Endothelial cell of umbilical vein (primary cell): ENCODE measurements at regions not wholly inside any gene's neighbourhood (a gene's known extent, or its start where the extent isn't known, plus 50 kb on each side); places are given as distances from the start of the nearest gene placed in this dataset.

Source experiments
- BruUV-seq: library from RNA; stranded (reverse); fragments of 400-500 nt; replicated peaks from 2 replicates; lab custom pipeline; 2021; lab: Mats Ljungman, UMichigan
- CTCF ChIA-PET: fragments of 300-600, 350-600 bp; sonication (Branson Sonifier 250); formaldehyde crosslinking; loops from one replicate; lab custom pipeline; 2021; ENCODE audit warnings: antibody characterized with exemption, inconsistent platforms; lab: Charles Lee
- POLR2A ChIA-PET: fragments of 300-600, 350-600 bp; sonication (Branson Sonifier 250); formaldehyde crosslinking; loops from one replicate; lab custom pipeline; 2021; ENCODE audit warnings: antibody characterized with exemption, inconsistent platforms; lab: Charles Lee
- DNase-seq: peaks from one replicate; pipeline ENCODE4 v3.0.0-alpha.2; 2011; ENCODE audit warnings: low read depth, low spot score
- FAIRE-seq: peaks from 2 replicates; lab custom pipeline; 2011; peaks lifted over from hg19 to GRCh38; lab: Jason Lieb, UNC
- H2AFZ ChIP-seq: 2 replicates; pipeline ENCODE4 v1.6.0; 2012; ENCODE audit warnings: low read depth, low read length, control low read depth, inconsistent platforms
- H3K27ac ChIP-seq: 2 replicates; pipeline ENCODE4 v1.5.1; 2011; ENCODE audit warnings: low read depth, mild to moderate bottlenecking, control low read depth, low read length, moderate library complexity; ENCODE audit not compliant: insufficient read depth
- H3K27me3 ChIP-seq, 2 experiments: 2 replicates each; pipeline versions ENCODE4 v1.6.0 to v1.6.1; 2011; ENCODE audit warnings: low read length in 2 of 2, mixed read lengths in 1 of 2; ENCODE audit not compliant: control insufficient read depth in 2 of 2, insufficient read depth in 2 of 2
- H3K36me3 ChIP-seq, 2 experiments: 2 replicates in 1 of 2; 3 replicates in 1 of 2; pipeline ENCODE4 v1.5.1; 2011; ENCODE audit warnings: low read length in 2 of 2, mild to moderate bottlenecking in 1 of 2, moderate library complexity in 1 of 2; ENCODE audit not compliant: control insufficient read depth in 2 of 2, insufficient read depth in 2 of 2; ENCODE audit errors: extremely low read depth in 1 of 2
- H3K4me1 ChIP-seq: 3 replicates; pipeline ENCODE4 v1.5.1; 2011; ENCODE audit warnings: mild to moderate bottlenecking, low read length; ENCODE audit not compliant: control insufficient read depth, insufficient read depth; ENCODE audit errors: extremely low read depth
- H3K4me2 ChIP-seq: 2 replicates; pipeline ENCODE4 v1.6.1; 2011; ENCODE audit warnings: low read length, control low read depth, mixed read lengths; ENCODE audit not compliant: insufficient read depth
- H3K4me3 ChIP-seq, 3 experiments: fragments of 200-600 bp in 1 of 3; sonication (generic), shearing (Covaris generic) in 1 of 3; replicated peaks in 1 of 3; 2 replicates each; pipeline ENCODE4 v1.5.1; 2011 to 2016; ENCODE audit warnings: control low read depth in 3 of 3, low read length in 3 of 3, mild to moderate bottlenecking in 2 of 3, inconsistent platforms in 1 of 3, low read depth in 1 of 3, moderate library complexity in 1 of 3; ENCODE audit not compliant: insufficient read depth in 1 of 3
- H3K79me2 ChIP-seq: 2 replicates; pipeline ENCODE4 v1.6.0; 2012; ENCODE audit warnings: low read length, inconsistent platforms; ENCODE audit not compliant: control insufficient read depth, insufficient read depth
- H3K9ac ChIP-seq: replicated peaks from 2 replicates; pipeline ENCODE3; 2011; ENCODE audit warnings: low read length, control low read depth; ENCODE audit not compliant: insufficient read depth; ENCODE audit errors: extremely low read depth
- H3K9me1 ChIP-seq: replicated peaks from 3 replicates; pipeline ENCODE4 v1.6.0; 2011; ENCODE audit warnings: mild to moderate bottlenecking, low read length; ENCODE audit not compliant: control insufficient read depth, insufficient read depth; ENCODE audit errors: extremely low read depth
- H3K9me3 ChIP-seq: replicated peaks from 2 replicates; pipeline ENCODE4 v1.5.1; 2012; ENCODE audit warnings: low read length, inconsistent platforms; ENCODE audit not compliant: control insufficient read depth, insufficient read depth
- H4K20me1 ChIP-seq: replicated peaks from 2 replicates; pipeline ENCODE3; 2011; ENCODE audit warnings: mild to moderate bottlenecking, low read length; ENCODE audit not compliant: control insufficient read depth, insufficient read depth; ENCODE audit errors: extremely low read depth
- EZH2 ChIP-seq: IDR thresholded peaks from 2 replicates; pipeline ENCODE4 v1.6.1; 2012; ENCODE audit warnings: borderline replicate concordance, low read depth, mild to moderate bottlenecking, moderate library complexity, low read length, inconsistent platforms; ENCODE audit not compliant: severe bottlenecking
- FOS ChIP-seq: IDR thresholded peaks from 2 replicates; pipeline ENCODE4 v1.6.1; 2011; ENCODE audit warnings: mild to moderate bottlenecking, low read length, moderate library complexity, borderline replicate concordance; ENCODE audit not compliant: insufficient read depth
- GATA2 ChIP-seq: IDR thresholded peaks from 2 replicates; pipeline ENCODE4 v1.7.0; 2011; ENCODE audit warnings: low read depth, mild to moderate bottlenecking, moderate library complexity, mixed read lengths, low read length; ENCODE audit not compliant: insufficient read length, insufficient read depth
- JUN ChIP-seq: IDR thresholded peaks from 2 replicates; pipeline ENCODE4 v1.6.1; 2011; ENCODE audit warnings: borderline replicate concordance, low read depth; ENCODE audit not compliant: insufficient read length, insufficient read depth
- MYC ChIP-seq: IDR thresholded peaks from one replicate; pipeline ENCODE4 v1.6.1; 2011; ENCODE audit warnings: mild to moderate bottlenecking, low read depth, low read length
- POLR2A ChIP-seq: IDR thresholded peaks from 2 replicates; pipeline ENCODE4 v1.6.1; 2012; ENCODE audit warnings: low read depth, mild to moderate bottlenecking, control low read depth, low read length
- POLR2AphosphoS5 ChIP-seq: IDR thresholded peaks from 2 replicates; pipeline ENCODE4 v1.6.1; 2012; ENCODE audit warnings: low read depth, mild to moderate bottlenecking, control low read depth, low read length, moderate library complexity; ENCODE audit not compliant: insufficient read depth
- dilution Hi-C: fragments of 300-500 bp; cut with MboI; formaldehyde crosslinking; loops from one replicate; pipeline ENCODE4 v1.15.0; 2019; ENCODE audit warnings: low sequenced_read_pairs; ENCODE audit not compliant: extremely low pct_ligation_motif_present
- intact Hi-C: fragments of 100-400 bp; cut with micrococcal nuclease; formaldehyde crosslinking; loops from one replicate; pipeline ENCODE4 v1.10.0; 2022
- TF ChIP-seq, protein P1 (sequence below), 2 donors: IDR thresholded peaks; 1 replicate in 1 of 2; 2 replicates in 1 of 2; pipeline ENCODE4 v1.5.1; 2011; ENCODE audit warnings: low read length in 2 of 2, mild to moderate bottlenecking in 2 of 2, moderate library complexity in 2 of 2, control low read depth in 1 of 2, inconsistent platforms in 1 of 2, low read depth in 1 of 2; ENCODE audit not compliant: insufficient read depth in 1 of 2; ENCODE audit errors: extremely low read depth in 1 of 2
- TF ChIP-seq, protein P2 (sequence below): IDR thresholded peaks from 2 replicates; pipeline ENCODE4 v1.6.1; 2011; ENCODE audit not compliant: insufficient read depth, insufficient read length

DNA sequence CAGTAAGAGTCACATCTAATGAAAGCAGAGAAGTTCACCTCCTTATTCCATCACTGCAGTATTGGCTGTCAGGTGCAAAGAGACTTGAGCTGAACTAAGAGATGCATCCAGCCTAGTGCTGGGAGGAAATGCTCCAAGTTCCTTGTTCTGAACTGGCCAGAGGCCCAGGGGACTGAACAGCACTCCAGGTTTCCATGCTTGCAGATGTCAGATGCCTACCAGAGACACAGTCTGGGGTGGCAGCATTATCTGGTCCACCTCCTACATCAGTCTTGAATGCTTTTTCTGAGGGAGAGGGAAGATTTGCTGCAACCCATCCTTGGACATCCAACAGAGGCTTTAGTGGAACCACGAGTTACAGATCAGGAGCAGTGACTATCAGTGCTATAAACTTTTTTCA, 331.3 kb downstream of the CYRIA start:
- dilution Hi-C loops, result no loop called here

More for the DNA sequence above, 331.3 kb downstream of the CYRIA start:
- H2AFZ ChIP-seq, result no peak overlapping the region
- ChIA-PET CTCF (no interaction called here), POLR2A (no interaction called here)
- H3K36me3 ChIP-seq, result no peaks in the 10 kb centered on the region
- H3K4me3 ChIP-seq, result no peak overlapping the region
- no peak overlapping the region for H3K9ac ChIP-seq
- intact Hi-C loops, result no loop called here
- H3K27ac ChIP-seq, result no peak overlapping the region
- no peak for DNase-seq
- TF ChIP-seq, protein P1, sequence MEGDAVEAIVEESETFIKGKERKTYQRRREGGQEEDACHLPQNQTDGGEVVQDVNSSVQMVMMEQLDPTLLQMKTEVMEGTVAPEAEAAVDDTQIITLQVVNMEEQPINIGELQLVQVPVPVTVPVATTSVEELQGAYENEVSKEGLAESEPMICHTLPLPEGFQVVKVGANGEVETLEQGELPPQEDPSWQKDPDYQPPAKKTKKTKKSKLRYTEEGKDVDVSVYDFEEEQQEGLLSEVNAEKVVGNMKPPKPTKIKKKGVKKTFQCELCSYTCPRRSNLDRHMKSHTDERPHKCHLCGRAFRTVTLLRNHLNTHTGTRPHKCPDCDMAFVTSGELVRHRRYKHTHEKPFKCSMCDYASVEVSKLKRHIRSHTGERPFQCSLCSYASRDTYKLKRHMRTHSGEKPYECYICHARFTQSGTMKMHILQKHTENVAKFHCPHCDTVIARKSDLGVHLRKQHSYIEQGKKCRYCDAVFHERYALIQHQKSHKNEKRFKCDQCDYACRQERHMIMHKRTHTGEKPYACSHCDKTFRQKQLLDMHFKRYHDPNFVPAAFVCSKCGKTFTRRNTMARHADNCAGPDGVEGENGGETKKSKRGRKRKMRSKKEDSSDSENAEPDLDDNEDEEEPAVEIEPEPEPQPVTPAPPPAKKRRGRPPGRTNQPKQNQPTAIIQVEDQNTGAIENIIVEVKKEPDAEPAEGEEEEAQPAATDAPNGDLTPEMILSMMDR (IDR thresholded peaks at IDR 0.05; ENCODE audit: extremely low read depth in 1 of 2, insufficient read depth in 1 of 2, low read depth in 1 of 2, low read length in 2 of 2), result no peak
- TF ChIP-seq, protein P2, sequence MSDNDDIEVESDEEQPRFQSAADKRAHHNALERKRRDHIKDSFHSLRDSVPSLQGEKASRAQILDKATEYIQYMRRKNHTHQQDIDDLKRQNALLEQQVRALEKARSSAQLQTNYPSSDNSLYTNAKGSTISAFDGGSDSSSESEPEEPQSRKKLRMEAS, result no peak
- no peak for TF ChIP-seq POLR2A
- no peak for TF ChIP-seq FOS
- no peak for TF ChIP-seq POLR2AphosphoS5
- no peak for TF ChIP-seq EZH2
- no peak for TF ChIP-seq MYC
- no peak for TF ChIP-seq GATA2
- TF ChIP-seq JUN, result no peak
- FAIRE-seq, result no peak
- no peaks in the 10 kb centered on the region for H3K4me1 ChIP-seq
- no peaks in the 10 kb centered on the region for H3K27me3 ChIP-seq
- H4K20me1 ChIP-seq, result no peaks in the 10 kb centered on the region
- no TSS peak for BruUV-seq
- H3K79me2 ChIP-seq, result no peaks in the 10 kb centered on the region
- no peaks in the 10 kb centered on the region for H3K9me1 ChIP-seq
- H3K9me3 ChIP-seq, result peaks cover 2% of the 10 kb centered on the region
- no peak overlapping the region for H3K4me2 ChIP-seq
